ENCODE measurements at regions not wholly inside any gene's neighbourhood (a gene's known extent, or its start where the extent isn't known, plus 50 kb on each side); places are given as distances from the start of the nearest gene placed in this dataset.

- DNase-seq (no peak), ATAC-seq (no peak)
- TF ChIP-seq, protein P1, sequence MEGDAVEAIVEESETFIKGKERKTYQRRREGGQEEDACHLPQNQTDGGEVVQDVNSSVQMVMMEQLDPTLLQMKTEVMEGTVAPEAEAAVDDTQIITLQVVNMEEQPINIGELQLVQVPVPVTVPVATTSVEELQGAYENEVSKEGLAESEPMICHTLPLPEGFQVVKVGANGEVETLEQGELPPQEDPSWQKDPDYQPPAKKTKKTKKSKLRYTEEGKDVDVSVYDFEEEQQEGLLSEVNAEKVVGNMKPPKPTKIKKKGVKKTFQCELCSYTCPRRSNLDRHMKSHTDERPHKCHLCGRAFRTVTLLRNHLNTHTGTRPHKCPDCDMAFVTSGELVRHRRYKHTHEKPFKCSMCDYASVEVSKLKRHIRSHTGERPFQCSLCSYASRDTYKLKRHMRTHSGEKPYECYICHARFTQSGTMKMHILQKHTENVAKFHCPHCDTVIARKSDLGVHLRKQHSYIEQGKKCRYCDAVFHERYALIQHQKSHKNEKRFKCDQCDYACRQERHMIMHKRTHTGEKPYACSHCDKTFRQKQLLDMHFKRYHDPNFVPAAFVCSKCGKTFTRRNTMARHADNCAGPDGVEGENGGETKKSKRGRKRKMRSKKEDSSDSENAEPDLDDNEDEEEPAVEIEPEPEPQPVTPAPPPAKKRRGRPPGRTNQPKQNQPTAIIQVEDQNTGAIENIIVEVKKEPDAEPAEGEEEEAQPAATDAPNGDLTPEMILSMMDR (IDR thresholded peaks at IDR 0.05) = no peak
- H3K9me3 ChIP-seq = no peaks in the 10 kb centered on the region
- H3K27ac ChIP-seq = no peak overlapping the region
- no peak overlapping the region for H3K4me3 ChIP-seq
- intact Hi-C loops (cut with DNase I) = no loop called here
- no peaks in the 10 kb centered on the region for H3K4me1 ChIP-seq
- H3K36me3 ChIP-seq = no peaks in the 10 kb centered on the region
- no peaks in the 10 kb centered on the region for H3K27me3 ChIP-seq (ENCODE audit: low read depth)
Measured at GRCh38 chr2:104023306-104023705, 830.6 kb upstream of the POU3F3 start.

DNA sequence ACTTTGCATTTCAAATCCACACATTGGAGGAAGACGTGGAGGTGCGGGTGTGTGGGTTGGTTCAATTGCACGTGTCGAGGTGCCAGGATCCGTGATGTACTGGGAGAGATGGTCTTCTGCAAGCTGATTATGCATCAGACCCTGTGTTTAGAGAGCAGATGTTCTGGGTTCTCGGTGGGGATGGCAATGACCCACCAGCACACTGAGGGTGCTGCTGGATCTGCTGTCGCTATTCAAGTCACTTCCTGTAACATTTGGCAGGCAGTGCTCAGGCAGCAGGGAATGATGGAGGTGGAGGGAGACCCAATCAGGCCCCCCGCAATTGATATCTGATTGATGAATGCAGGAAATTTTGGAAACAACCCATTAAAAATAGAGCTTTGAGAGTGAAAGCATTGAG is 830.1 kb upstream of the POU3F3 start:
- Histone ChIP-seq H3K4me3 (no peak overlapping the region), H3K36me3 (no peaks in the 10 kb centered on the region), H3K27me3 (ENCODE audit: low read depth) (no peaks in the 10 kb centered on the region), H3K27ac (no peak overlapping the region), H3K4me1 (no peaks in the 10 kb centered on the region), H3K9me3 (no peaks in the 10 kb centered on the region)
- intact Hi-C loops (cut with DNase I) = no loop called here
- ATAC-seq = no peak
- no peak for DNase-seq
- TF ChIP-seq, protein P1 (IDR thresholded peaks at IDR 0.05) = no peak

- no peak for ATAC-seq
- intact Hi-C loops (cut with DNase I) = no loop called here
- no peaks in the 10 kb centered on the region for H3K9me3 ChIP-seq
- no peaks in the 10 kb centered on the region for H3K27me3 ChIP-seq (ENCODE audit: low read depth)
- no peak overlapping the region for H3K27ac ChIP-seq
- H3K4me3 ChIP-seq = no peak overlapping the region
- no peaks in the 10 kb centered on the region for H3K36me3 ChIP-seq
- TF ChIP-seq, protein P1 (IDR thresholded peaks at IDR 0.05) = no peak
- no peak for DNase-seq
- H3K4me1 ChIP-seq = no peaks in the 10 kb centered on the region
Measured at GRCh38 chr2:104025295-104025694, 828.6 kb upstream of the POU3F3 start.

GRCh38 chr2:104026725-104027124 is 827.2 kb upstream of the POU3F3 start:
- Histone ChIP-seq H3K27me3 (ENCODE audit: low read depth) (no peaks in the 10 kb centered on the region), H3K36me3 (no peaks in the 10 kb centered on the region), H3K27ac (no peak overlapping the region), H3K4me1 (no peaks in the 10 kb centered on the region), H3K4me3 (no peak overlapping the region), H3K9me3 (no peaks in the 10 kb centered on the region)
- no peak for DNase-seq
- no peak for ATAC-seq
- intact Hi-C loops (cut with DNase I) = no loop called here
- TF ChIP-seq, protein P1 (IDR thresholded peaks at IDR 0.05) = no peak

GRCh38 chr2:104027321-104027720 is 826.6 kb upstream of the POU3F3 start:
- H3K4me3 ChIP-seq = no peak overlapping the region
- no peaks in the 10 kb centered on the region for H3K4me1 ChIP-seq
- no peak overlapping the region for H3K27ac ChIP-seq
- no peak for ATAC-seq
- intact Hi-C loops (cut with DNase I) = no loop called here
- DNase-seq = no peak
- no peaks in the 10 kb centered on the region for H3K9me3 ChIP-seq
- no peaks in the 10 kb centered on the region for H3K36me3 ChIP-seq
- TF ChIP-seq, protein P1 (IDR thresholded peaks at IDR 0.05) = no peak
- no peaks in the 10 kb centered on the region for H3K27me3 ChIP-seq (ENCODE audit: low read depth)

GRCh38 chr2:104028061-104028460 is 825.9 kb upstream of the POU3F3 start:
- intact Hi-C loops (cut with DNase I) = no loop called here
- Histone ChIP-seq H3K36me3 (no peaks in the 10 kb centered on the region), H3K27me3 (ENCODE audit: low read depth) (no peaks in the 10 kb centered on the region), H3K27ac (no peak overlapping the region), H3K9me3 (no peaks in the 10 kb centered on the region), H3K4me1 (no peaks in the 10 kb centered on the region), H3K4me3 (no peak overlapping the region)
- ATAC-seq (no peak), DNase-seq (no peak)
- TF ChIP-seq, protein P1 (IDR thresholded peaks at IDR 0.05) = no peak
